CD4-positive, alpha-beta T cell (primary cell): ENCODE measurements at regions not wholly inside any gene's neighbourhood (a gene's known extent, or its start where the extent isn't known, plus 50 kb on each side); places are given as distances from the start of the nearest gene placed in this dataset.

Experiments
- ATAC-seq: fragments of 200-7000 bp; cut with Tn5 transposase; one replicate; pipeline ENCODE4 v1.10.0; 2022; ENCODE audit warnings: mild to moderate bottlenecking; ENCODE audit not compliant: poor library complexity
- CTCF ChIA-PET: fragments of 350-600 bp; sonication (Branson Sonifier 250); formaldehyde crosslinking; loops from one replicate; lab custom pipeline; 2021; ENCODE audit warnings: antibody characterized with exemption, inconsistent platforms; lab: Charles Lee
- POLR2A ChIA-PET: fragments of 350-600 bp; sonication (Branson Sonifier 250); formaldehyde crosslinking; loops from one replicate; lab custom pipeline; 2021; ENCODE audit warnings: antibody characterized with exemption, inconsistent platforms; lab: Charles Lee
- DNase-seq, 14 experiments: peaks; one replicate each; pipeline ENCODE4 v3.0.0-alpha.2; 2013 to 2020; ENCODE audit warnings: mixed read lengths in 2 of 14
- H3K27ac ChIP-seq, 2 donors: one replicate each; pipeline versions ENCODE4 v1.5.1 to v1.7.0; 2013; ENCODE audit warnings: low read length in 2 of 2, low read depth in 1 of 2, mild to moderate bottlenecking in 1 of 2
- H3K27me3 ChIP-seq, 2 experiments: 1 replicate in 1 of 2; 2 replicates in 1 of 2; pipeline versions ENCODE4 v1.6.1 to v1.7.0; 2013; ENCODE audit warnings: low read length in 2 of 2, control low read depth in 1 of 2, mild to moderate bottlenecking in 1 of 2, moderate library complexity in 1 of 2; ENCODE audit not compliant: insufficient read depth in 2 of 2, control insufficient read depth in 1 of 2
- H3K36me3 ChIP-seq: one replicate; pipeline ENCODE4 v1.6.1; 2013; ENCODE audit warnings: low read length, control low read depth; ENCODE audit not compliant: insufficient read depth
- H3K4me1 ChIP-seq: one replicate; pipeline ENCODE4 v1.6.1; 2013; ENCODE audit warnings: low read length, control low read depth; ENCODE audit not compliant: insufficient read depth
- H3K4me3 ChIP-seq: one replicate; pipeline ENCODE4 v1.5.1; 2013; ENCODE audit warnings: mild to moderate bottlenecking, low read length, moderate library complexity
- H3K9me3 ChIP-seq, 2 experiments: 1 replicate in 1 of 2; 2 replicates in 1 of 2; pipeline versions ENCODE4 v1.6.1 to v1.7.0; 2013; ENCODE audit warnings: low read length in 2 of 2, mild to moderate bottlenecking in 2 of 2, control low read depth in 1 of 2, moderate library complexity in 1 of 2; ENCODE audit not compliant: control insufficient read depth in 1 of 2, insufficient read depth in 1 of 2
- H3K27ac Mint-ChIP-seq: one replicate; pipeline ENCODE4 v1.8.0; 2020; ENCODE audit warnings: mixed read lengths
- H3K27me3 Mint-ChIP-seq: one replicate; pipeline ENCODE4 v1.8.0; 2021; ENCODE audit warnings: mixed read lengths
- H3K36me3 Mint-ChIP-seq: one replicate; pipeline ENCODE4 v1.8.0; 2021; ENCODE audit warnings: low read depth, mixed read lengths
- H3K4me1 Mint-ChIP-seq: one replicate; pipeline ENCODE4 v1.8.0; 2021; ENCODE audit warnings: low read depth, mixed read lengths
- H3K4me3 Mint-ChIP-seq: one replicate; pipeline ENCODE4 v1.8.0; 2020; ENCODE audit warnings: mild to moderate bottlenecking, mixed read lengths
- H3K9me3 Mint-ChIP-seq: one replicate; pipeline ENCODE4 v1.8.0; 2020; ENCODE audit warnings: mixed read lengths
- CTCF ChIP-seq: fragments of 200-600 bp; IDR thresholded peaks from one replicate; pipeline ENCODE4 v1.8.0; 2022; ENCODE audit warnings: antibody characterized with exemption, mild to moderate bottlenecking
- intact Hi-C, 2 experiments: fragments of 100-400 bp; cut with DNase I in 1 of 2; cut with micrococcal nuclease in 1 of 2; formaldehyde crosslinking; loops; one replicate each; pipeline versions ENCODE4 v1.15.1 to v1.9.0; 2023 to 2025; cut with DNase I, micrococcal nuclease

- intact Hi-C loops: no loop called here
- Mint-ChIP-seq H3K27ac (no peak overlapping the region), H3K27me3 (no peaks in the 10 kb centered on the region), H3K9me3 (peaks cover 9% of the 10 kb centered on the region), H3K4me3 (no peak overlapping the region), H3K36me3 (peaks cover 8% of the 10 kb centered on the region), H3K4me1 (no peaks in the 10 kb centered on the region)
- Histone ChIP-seq H3K27me3 (no peaks in the 10 kb centered on the region), H3K9me3 (peaks cover 1 to 3% of the 10 kb centered on the region in 2 experiments), H3K4me1 (no peaks in the 10 kb centered on the region), H3K4me3 (no peak overlapping the region), H3K27ac (no peak overlapping the region), H3K36me3 (no peaks in the 10 kb centered on the region)
- ChIA-PET POLR2A (interaction anchor here (1.0 kb wide), 1 partner anchor 28 kb away, joined by 4 read pairs; no protein-coding TSS in a partner anchor), CTCF (no interaction called here)
- no peak for DNase-seq
- no peak for ATAC-seq
- no peak for TF ChIP-seq CTCF
Measured at GRCh38 chr3:8825153-8825825, 55.9 kb upstream of the OXTR start.

- Mint-ChIP-seq H3K9me3 (peaks cover 15% of the 10 kb centered on the region), H3K27me3 (no peaks in the 10 kb centered on the region), H3K4me3 (no peak overlapping the region), H3K36me3 (peaks cover 11% of the 10 kb centered on the region), H3K4me1 (no peaks in the 10 kb centered on the region), H3K27ac (no peak overlapping the region)
- H3K9me3 ChIP-seq: peaks cover 3 to 12% of the 10 kb centered on the region in 2 experiments
- intact Hi-C loops: no loop called here
- H3K27me3 ChIP-seq: no peaks in the 10 kb centered on the region
- ChIA-PET CTCF (no interaction called here), POLR2A (no interaction called here)
- H3K4me3 ChIP-seq: no peak overlapping the region
- no peak overlapping the region for H3K27ac ChIP-seq
- DNase-seq (no peak), ATAC-seq (no peak)
- no peak for TF ChIP-seq CTCF
- no peaks in the 10 kb centered on the region for H3K4me1 ChIP-seq
- no peaks in the 10 kb centered on the region for H3K36me3 ChIP-seq
Measured at GRCh38 chr3:8824238-8824637, 54.8 kb upstream of the OXTR start.

- TF ChIP-seq CTCF: no peak
- Histone ChIP-seq H3K4me3 (no peak overlapping the region), H3K27ac (no peak overlapping the region), H3K36me3 (no peaks in the 10 kb centered on the region), H3K9me3 (peaks cover 3 to 19% of the 10 kb centered on the region in 2 experiments), H3K4me1 (no peaks in the 10 kb centered on the region), H3K27me3 (no peaks in the 10 kb centered on the region)
- intact Hi-C loops: no loop called here
- Mint-ChIP-seq H3K36me3 (peaks cover 17% of the 10 kb centered on the region), H3K4me1 (no peaks in the 10 kb centered on the region), H3K9me3 (peaks cover 25% of the 10 kb centered on the region), H3K4me3 (no peak overlapping the region), H3K27ac (no peak overlapping the region), H3K27me3 (no peaks in the 10 kb centered on the region)
- no peak for ATAC-seq
- POLR2A ChIA-PET: no interaction called here
- CTCF ChIA-PET: no interaction called here
- DNase-seq: no peak
Measured at GRCh38 chr3:8822141-8822540, 52.7 kb upstream of the OXTR start.
